AG08395 (cell line): ENCODE measurements at regions not wholly inside any gene's neighbourhood (a gene's known extent, or its start where the extent isn't known, plus 50 kb on each side); places are given as distances from the start of the nearest gene placed in this dataset.
"Not testable (repeated sequence)": the region's sequence is repeated elsewhere in the genome, so short reads cannot be mapped to it uniquely, and the experiment has no call there.

Experiments used
- DNase-seq: peaks from one replicate; pipeline ENCODE4 v3.0.0; 2012; ENCODE audit warnings: mixed read lengths, low spot score

GRCh38 chr3:98705212-98705611 lies 57.9 kb upstream of the ST3GAL6 start:
- no peak for DNase-seq

DNA sequence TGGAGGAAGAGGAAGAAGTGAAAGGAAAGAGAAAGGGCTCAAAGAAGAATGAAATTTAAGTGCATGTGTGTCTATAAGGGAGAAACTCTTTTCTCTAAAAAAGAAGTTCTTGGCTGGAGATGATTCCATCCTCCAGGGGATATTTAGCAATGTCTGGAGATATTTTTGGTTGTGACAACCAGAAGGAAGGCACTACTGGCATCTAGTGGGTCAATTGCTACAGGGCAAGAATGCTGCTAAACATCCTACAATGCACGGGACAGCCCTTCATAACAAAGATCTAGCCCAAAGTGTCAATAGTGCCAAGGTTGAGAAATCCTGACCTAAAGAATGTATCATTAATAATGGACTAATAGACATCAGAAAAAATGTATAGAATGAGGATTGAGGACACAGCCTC lies 57.4 kb upstream of the ST3GAL6 start:
- no peak for DNase-seq

- DNase-seq, result not testable (repeated sequence)
These were observed 54.5 kb upstream of the ST3GAL6 start for GRCh38 chr3:98708681-98709080.

DNA sequence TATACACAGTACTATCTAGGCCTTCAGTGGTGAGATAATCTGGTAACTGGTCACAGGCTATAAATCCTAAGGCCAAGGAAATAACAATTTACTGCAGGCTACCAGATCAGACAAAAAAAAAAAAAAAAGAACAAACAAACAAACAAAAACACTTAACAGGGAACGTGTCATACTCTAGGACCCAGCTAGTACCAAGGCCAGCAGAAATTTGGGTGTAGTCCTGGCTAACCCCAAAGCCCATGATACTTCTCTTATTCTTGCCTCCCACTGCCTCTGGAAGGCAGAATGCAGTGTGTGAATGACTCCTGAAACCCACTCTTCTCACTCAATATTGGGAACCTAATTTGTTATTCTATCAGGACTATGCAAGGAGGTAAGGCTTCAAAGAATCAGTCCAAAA lies 53.7 kb upstream of the ST3GAL6 start:
- DNase-seq, result no peak

DNA sequence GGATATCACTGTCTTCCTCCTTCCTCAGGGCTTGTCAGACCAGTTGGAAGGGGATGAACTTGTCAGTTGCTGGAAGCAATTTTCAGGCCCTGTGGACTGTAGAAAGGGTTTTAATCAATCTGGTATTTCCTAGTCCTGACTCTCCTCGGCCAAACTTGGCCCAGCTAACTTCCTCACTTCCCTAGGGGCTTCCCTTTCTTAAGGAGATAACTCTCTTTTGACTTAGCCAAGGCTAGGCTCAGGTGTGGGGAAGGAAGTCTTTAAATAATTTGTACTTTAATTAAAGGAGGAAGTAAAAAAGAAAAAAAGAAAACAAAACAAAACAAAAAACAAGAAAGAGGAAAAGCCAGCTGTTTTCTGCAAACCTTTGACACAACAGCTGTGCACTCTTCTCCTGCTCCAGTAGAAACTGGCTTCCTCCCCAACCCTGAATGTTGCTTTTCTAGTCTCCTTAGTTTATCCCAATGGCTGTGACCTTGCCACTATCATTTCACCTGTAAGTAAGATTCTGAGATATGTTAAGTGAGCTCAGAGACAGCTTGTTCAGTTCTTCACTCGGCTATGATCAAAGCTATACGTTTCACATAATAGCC lies 53.0 kb upstream of the ST3GAL6 start:
- no peak for DNase-seq

- DNase-seq, result no peak
These were observed 51.7 kb upstream of the ST3GAL6 start for GRCh38 chr3:98711426-98711825.

DNA sequence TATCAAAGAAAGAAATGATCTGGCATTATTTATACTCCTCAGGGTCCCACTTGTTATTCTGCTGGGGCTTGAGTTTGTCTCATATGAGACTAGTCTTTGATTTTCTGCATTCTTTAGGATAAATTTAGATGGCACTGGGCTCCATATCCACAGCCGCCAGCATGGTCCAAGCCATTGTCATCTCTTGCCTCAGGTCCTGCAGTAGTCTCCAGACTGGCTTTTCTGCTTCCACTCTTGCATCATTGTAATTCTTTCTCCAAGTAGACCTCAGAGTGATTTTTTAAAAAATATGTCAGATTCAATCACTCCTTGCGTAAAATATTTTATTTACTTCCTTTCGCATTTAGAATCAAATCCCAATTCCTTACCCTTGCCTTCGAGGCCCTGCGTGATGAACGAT lies 50.4 kb upstream of the ST3GAL6 start:
- no peak for DNase-seq

GRCh38 chr3:98713332-98713731 lies 49.8 kb upstream of the ST3GAL6 start:
- not testable (repeated sequence) for DNase-seq
